ENCODE measurements at regions not wholly inside any gene's neighbourhood (a gene's known extent, or its start where the extent isn't known, plus 50 kb on each side); places are given as distances from the start of the nearest gene placed in this dataset.

- no peaks in the 10 kb centered on the region for H3K27me3 ChIP-seq (replicated peaks; ENCODE audit: insufficient read depth, low read length)
- H3K9ac ChIP-seq (ENCODE audit: low read length) = no peak overlapping the region; the same call in 1 of the 2 replicates
- H3K79me2 ChIP-seq (ENCODE audit: low read length) = no peaks in the 10 kb centered on the region
- peak; percentile 61 for DNase-seq
- H3F3A ChIP-seq (ENCODE audit: insufficient read depth, low read length) = no peaks in the 10 kb centered on the region
- H3K4me1 ChIP-seq (ENCODE audit: low read length) = peaks cover 14% of the 10 kb centered on the region
- H3K9me3 ChIP-seq (replicated peaks; ENCODE audit: insufficient read depth, low read length) = no peaks in the 10 kb centered on the region
- H3K4me3 ChIP-seq (ENCODE audit: low read length) = no peak overlapping the region
- peak overlapping the region; percentile 16 for H3K4me2 ChIP-seq (ENCODE audit: low read depth, low read length)
- H3K27ac ChIP-seq (ENCODE audit: low read length) = peak overlapping the region; percentile 56; the same call in 1 of the 2 replicates
- H2AFZ ChIP-seq (ENCODE audit: low read length) = no peak overlapping the region
- TF ChIP-seq EZH2 (optimal IDR thresholded peaks at IDR 0.05; ENCODE audit: low read depth, low read length) = no peak
- TF ChIP-seq EZH2phosphoT487 (IDR thresholded peaks at IDR 0.05; ENCODE audit: low read length) = no peak
- TF ChIP-seq, protein P1, sequence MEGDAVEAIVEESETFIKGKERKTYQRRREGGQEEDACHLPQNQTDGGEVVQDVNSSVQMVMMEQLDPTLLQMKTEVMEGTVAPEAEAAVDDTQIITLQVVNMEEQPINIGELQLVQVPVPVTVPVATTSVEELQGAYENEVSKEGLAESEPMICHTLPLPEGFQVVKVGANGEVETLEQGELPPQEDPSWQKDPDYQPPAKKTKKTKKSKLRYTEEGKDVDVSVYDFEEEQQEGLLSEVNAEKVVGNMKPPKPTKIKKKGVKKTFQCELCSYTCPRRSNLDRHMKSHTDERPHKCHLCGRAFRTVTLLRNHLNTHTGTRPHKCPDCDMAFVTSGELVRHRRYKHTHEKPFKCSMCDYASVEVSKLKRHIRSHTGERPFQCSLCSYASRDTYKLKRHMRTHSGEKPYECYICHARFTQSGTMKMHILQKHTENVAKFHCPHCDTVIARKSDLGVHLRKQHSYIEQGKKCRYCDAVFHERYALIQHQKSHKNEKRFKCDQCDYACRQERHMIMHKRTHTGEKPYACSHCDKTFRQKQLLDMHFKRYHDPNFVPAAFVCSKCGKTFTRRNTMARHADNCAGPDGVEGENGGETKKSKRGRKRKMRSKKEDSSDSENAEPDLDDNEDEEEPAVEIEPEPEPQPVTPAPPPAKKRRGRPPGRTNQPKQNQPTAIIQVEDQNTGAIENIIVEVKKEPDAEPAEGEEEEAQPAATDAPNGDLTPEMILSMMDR (IDR thresholded peaks at IDR 0.05; ENCODE audit: low read length) = no peak
- no peaks in the 10 kb centered on the region for H3K9me2 ChIP-seq (replicated peaks; ENCODE audit: insufficient read depth, low read length)
- no peaks in the 10 kb centered on the region for H3K36me3 ChIP-seq (replicated peaks; ENCODE audit: insufficient read depth, low read length)
- no peaks in the 10 kb centered on the region for H4K20me1 ChIP-seq (ENCODE audit: insufficient read depth, low read length)
Measured at GRCh38 chr9:32218100-32218767, 166.2 kb upstream of the ACO1 start.

- Histone ChIP-seq H3K4me2 (ENCODE audit: low read depth, low read length) (no peak overlapping the region), H3K4me1 (ENCODE audit: low read length) (peaks cover 14% of the 10 kb centered on the region), H3F3A (ENCODE audit: insufficient read depth, low read length) (no peaks in the 10 kb centered on the region), H3K27ac (ENCODE audit: low read length) (no peak overlapping the region), H3K9me2 (replicated peaks; ENCODE audit: insufficient read depth, low read length) (no peaks in the 10 kb centered on the region), H3K9ac (ENCODE audit: low read length) (no peak overlapping the region), H3K27me3 (replicated peaks; ENCODE audit: insufficient read depth, low read length) (no peaks in the 10 kb centered on the region), H3K36me3 (replicated peaks; ENCODE audit: insufficient read depth, low read length) (no peaks in the 10 kb centered on the region), H2AFZ (ENCODE audit: low read length) (no peak overlapping the region), H3K79me2 (ENCODE audit: low read length) (no peaks in the 10 kb centered on the region), H3K9me3 (replicated peaks; ENCODE audit: insufficient read depth, low read length) (no peaks in the 10 kb centered on the region), H4K20me1 (ENCODE audit: insufficient read depth, low read length) (no peaks in the 10 kb centered on the region), H3K4me3 (ENCODE audit: low read length) (no peak overlapping the region)
- no peak for TF ChIP-seq EZH2phosphoT487 (IDR thresholded peaks at IDR 0.05; ENCODE audit: low read length)
- TF ChIP-seq EZH2 (optimal IDR thresholded peaks at IDR 0.05; ENCODE audit: low read depth, low read length) = no peak
- TF ChIP-seq, protein P1 (IDR thresholded peaks at IDR 0.05; ENCODE audit: low read length) = no peak
- no peak for DNase-seq
Measured at GRCh38 chr9:32220750-32221149, 163.7 kb upstream of the ACO1 start.

DNA sequence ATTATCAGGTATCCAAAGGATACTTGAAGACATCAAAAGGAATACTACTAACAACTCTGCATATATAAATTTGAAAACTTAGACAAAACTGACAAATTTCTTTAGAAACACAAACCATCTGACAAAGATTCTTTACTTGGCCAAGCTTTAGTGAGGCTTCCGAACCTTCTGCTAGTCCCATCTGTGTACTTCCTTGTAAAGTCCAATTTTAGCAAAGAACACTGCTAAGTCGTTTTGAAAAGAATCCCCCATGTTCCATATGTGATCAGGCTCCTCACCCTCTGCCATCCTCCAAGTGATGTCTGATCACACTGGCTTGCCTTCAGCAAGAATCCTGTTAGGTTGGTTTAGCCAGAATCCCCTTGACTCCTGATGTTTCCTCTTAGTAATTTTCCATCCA lies 150.0 kb upstream of the ACO1 start:
- H3K27me3 ChIP-seq (replicated peaks; ENCODE audit: insufficient read depth, low read length) = no peaks in the 10 kb centered on the region
- H3K9me2 ChIP-seq (replicated peaks; ENCODE audit: insufficient read depth, low read length) = no peaks in the 10 kb centered on the region
- no peaks in the 10 kb centered on the region for H4K20me1 ChIP-seq (ENCODE audit: insufficient read depth, low read length)
- H3K4me1 ChIP-seq (ENCODE audit: low read length) = no peaks in the 10 kb centered on the region
- no peak overlapping the region for H3K4me3 ChIP-seq (ENCODE audit: low read length)
- H3K4me2 ChIP-seq (ENCODE audit: low read depth, low read length) = no peak overlapping the region
- H3K9me3 ChIP-seq (replicated peaks; ENCODE audit: insufficient read depth, low read length) = no peaks in the 10 kb centered on the region
- TF ChIP-seq EZH2 (optimal IDR thresholded peaks at IDR 0.05; ENCODE audit: low read depth, low read length) = no peak
- TF ChIP-seq, protein P1 (IDR thresholded peaks at IDR 0.05; ENCODE audit: low read length) = no peak
- TF ChIP-seq EZH2phosphoT487 (IDR thresholded peaks at IDR 0.05; ENCODE audit: low read length) = no peak
- no peak for DNase-seq
- H3F3A ChIP-seq (ENCODE audit: insufficient read depth, low read length) = no peaks in the 10 kb centered on the region
- no peaks in the 10 kb centered on the region for H3K36me3 ChIP-seq (replicated peaks; ENCODE audit: insufficient read depth, low read length)
- no peak overlapping the region for H2AFZ ChIP-seq (ENCODE audit: low read length)
- no peaks in the 10 kb centered on the region for H3K79me2 ChIP-seq (ENCODE audit: low read length)
- H3K9ac ChIP-seq (ENCODE audit: low read length) = no peak overlapping the region
- H3K27ac ChIP-seq (ENCODE audit: low read length) = no peak overlapping the region
